Prostate gland (tissue), 2 donors: ENCODE measurements at regions not wholly inside any gene's neighbourhood (a gene's known extent, or its start where the extent isn't known, plus 50 kb on each side); places are given as distances from the start of the nearest gene placed in this dataset.
"Not testable (repeated sequence)": the region's sequence is repeated elsewhere in the genome, so short reads cannot be mapped to it uniquely, and the experiment has no call there.

ENCODE experiments used
- DNase-seq: peaks from one replicate; pipeline ENCODE4 v3.0.0-alpha.2; 2019; ENCODE audit warnings: low spot score
- H3K27ac ChIP-seq, 2 donors: fragments of 200-600 bp; sonication (generic); 2 replicates each; pipeline ENCODE4 v1.5.1; 2017 to 2019
- H3K27me3 ChIP-seq: fragments of 200-600 bp; sonication (generic); replicated peaks from 2 replicates; pipeline ENCODE4 v1.5.1; 2019; ENCODE audit not compliant: insufficient read depth
- H3K36me3 ChIP-seq, 2 donors: fragments of 200-600 bp; sonication (generic); 1 replicate in 1 of 2; 2 replicates in 1 of 2; pipeline versions ENCODE4 v1.5.1 to v1.8.1; 2017 to 2019
- H3K4me1 ChIP-seq: fragments of 200-600 bp; sonication (generic); replicated peaks from 2 replicates; pipeline ENCODE4 v1.5.1; 2019
- H3K4me3 ChIP-seq, 2 donors: fragments of 200-600 bp; sonication (generic); 2 replicates each; pipeline ENCODE4 v1.5.1; 2017 to 2019
- H3K9me3 ChIP-seq: fragments of 200-600 bp; sonication (generic); 2 replicates; pipeline ENCODE4 v1.5.1; 2017
- CTCF ChIP-seq, 4 experiments: fragments of 200-600 bp in 2 of 4; fragments of 450-650 bp in 2 of 4; sonication (generic) in 2 of 4; IDR thresholded peaks; 1 replicate in 3 of 4; 2 replicates in 1 of 4; pipeline ENCODE4 v1.5.1; 2016 to 2019; ENCODE audit warnings: antibody characterized with exemption in 4 of 4, mild to moderate bottlenecking in 2 of 4, moderate library complexity in 2 of 4
- POLR2A ChIP-seq: fragments of 450-650 bp; IDR thresholded peaks from one replicate; pipeline ENCODE4 v1.6.1; 2016; ENCODE audit warnings: antibody characterized with exemption, mild to moderate bottlenecking
- POLR2AphosphoS5 ChIP-seq: sonication (generic); formaldehyde crosslinking; IDR thresholded peaks from one replicate; pipeline ENCODE4 v1.6.1; 2017; ENCODE audit warnings: antibody characterized with exemption
- WGBS: methylation state at CpG from one replicate; pipeline ENCODE4 v1.1.5; 2018; 5-methylcytosine and 5-hydroxymethylcytosine counted together
- intact Hi-C: fragments of 100-400 bp; cut with DNase I; formaldehyde crosslinking; loops from one replicate; pipeline ENCODE4 v1.14.2; 2022

GRCh38 chr11:130536106-130537040 is 87.9 kb downstream of the ADAMTS15 start:
- Histone ChIP-seq H3K27me3 (no peaks in the 10 kb centered on the region), H3K27ac (peak overlapping the region; percentile 43 to 57), H3K4me3 (no peak overlapping the region), H3K9me3 (no peaks in the 10 kb centered on the region), H3K4me1 (no peaks in the 10 kb centered on the region), H3K36me3 (no peaks in the 10 kb centered on the region)
- intact Hi-C loops, result no loop called here
- DNase-seq, result no peak
- TF ChIP-seq POLR2A (no peak), CTCF (IDR thresholded peaks at IDR 0.05) (no peak), POLR2AphosphoS5 (no peak)
- WGBS, result 86% methylated on average over 11 of the region's 11 CpGs

- H3K36me3 ChIP-seq, H3K4me3 ChIP-seq, intact Hi-C loops, H3K9me3 ChIP-seq, H3K4me1 ChIP-seq, H3K27ac ChIP-seq, H3K27me3 ChIP-seq, DNase-seq: not testable (repeated sequence)
- 76% methylated on average over 1 of the region's 1 CpG for WGBS
Measured at GRCh38 chr11:130539680-130540079, 91.2 kb downstream of the ADAMTS15 start.

GRCh38 chr11:130544266-130544665 is 95.8 kb downstream of the ADAMTS15 start:
- no peak for TF ChIP-seq POLR2AphosphoS5
- no peak for TF ChIP-seq POLR2A
- TF ChIP-seq CTCF (IDR thresholded peaks at IDR 0.05), result no peak
- Histone ChIP-seq H3K27me3 (no peaks in the 10 kb centered on the region), H3K36me3 (no peaks in the 10 kb centered on the region), H3K4me1 (no peaks in the 10 kb centered on the region), H3K27ac (no peak overlapping the region), H3K9me3 (no peaks in the 10 kb centered on the region), H3K4me3 (no peak overlapping the region)
- no peak for DNase-seq
- intact Hi-C loops, result no loop called here
- 100% methylated on average over 2 of the region's 2 CpGs for WGBS

GRCh38 chr11:130545449-130546072 is 97.1 kb downstream of the ADAMTS15 start:
- DNase-seq, result no peak
- Histone ChIP-seq H3K4me1 (no peaks in the 10 kb centered on the region), H3K27me3 (no peaks in the 10 kb centered on the region), H3K9me3 (no peaks in the 10 kb centered on the region), H3K36me3 (no peaks in the 10 kb centered on the region), H3K27ac (no peak overlapping the region), H3K4me3 (no peak overlapping the region)
- intact Hi-C loops, result no loop called here
- TF ChIP-seq POLR2AphosphoS5 (no peak), CTCF (IDR thresholded peaks at IDR 0.05) (no peak), POLR2A (no peak)
- 93% methylated on average over 4 of the region's 4 CpGs for WGBS

GRCh38 chr11:130546438-130546837 is 98.0 kb downstream of the ADAMTS15 start:
- no peak overlapping the region for H3K27ac ChIP-seq
- no peak for DNase-seq
- WGBS, result 84% methylated on average over 7 of the region's 7 CpGs
- H3K4me3 ChIP-seq, result no peak overlapping the region
- intact Hi-C loops, result no loop called here
- H3K27me3 ChIP-seq, result no peaks in the 10 kb centered on the region
- no peaks in the 10 kb centered on the region for H3K36me3 ChIP-seq
- H3K4me1 ChIP-seq, result no peaks in the 10 kb centered on the region
- H3K9me3 ChIP-seq, result no peaks in the 10 kb centered on the region
- TF ChIP-seq POLR2A (no peak), CTCF (IDR thresholded peaks at IDR 0.05) (no peak), POLR2AphosphoS5 (no peak)
